ENCODE measurements at regions not wholly inside any gene's neighbourhood (a gene's known extent, or its start where the extent isn't known, plus 50 kb on each side); places are given as distances from the start of the nearest gene placed in this dataset.

DNA sequence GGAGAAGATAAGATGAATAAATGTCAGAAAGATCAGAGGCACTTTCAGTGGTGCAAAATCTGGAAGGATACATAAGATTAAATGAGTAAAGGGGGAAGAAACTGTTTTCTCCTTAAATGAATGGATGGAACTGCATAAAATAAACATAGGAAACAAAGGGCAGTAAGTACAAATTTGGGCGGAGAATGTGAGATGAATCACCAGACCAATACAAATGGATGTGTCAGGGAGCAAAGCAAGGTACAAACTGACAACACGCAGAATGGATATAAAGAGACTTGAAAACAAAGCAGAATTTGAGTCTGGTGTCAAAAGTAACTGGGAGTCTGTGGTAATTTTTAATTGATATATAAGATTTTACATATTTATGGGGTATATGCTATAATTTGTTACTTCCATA, 175.3 kb upstream of the PCDH18 start:
- TF ChIP-seq, protein P1, sequence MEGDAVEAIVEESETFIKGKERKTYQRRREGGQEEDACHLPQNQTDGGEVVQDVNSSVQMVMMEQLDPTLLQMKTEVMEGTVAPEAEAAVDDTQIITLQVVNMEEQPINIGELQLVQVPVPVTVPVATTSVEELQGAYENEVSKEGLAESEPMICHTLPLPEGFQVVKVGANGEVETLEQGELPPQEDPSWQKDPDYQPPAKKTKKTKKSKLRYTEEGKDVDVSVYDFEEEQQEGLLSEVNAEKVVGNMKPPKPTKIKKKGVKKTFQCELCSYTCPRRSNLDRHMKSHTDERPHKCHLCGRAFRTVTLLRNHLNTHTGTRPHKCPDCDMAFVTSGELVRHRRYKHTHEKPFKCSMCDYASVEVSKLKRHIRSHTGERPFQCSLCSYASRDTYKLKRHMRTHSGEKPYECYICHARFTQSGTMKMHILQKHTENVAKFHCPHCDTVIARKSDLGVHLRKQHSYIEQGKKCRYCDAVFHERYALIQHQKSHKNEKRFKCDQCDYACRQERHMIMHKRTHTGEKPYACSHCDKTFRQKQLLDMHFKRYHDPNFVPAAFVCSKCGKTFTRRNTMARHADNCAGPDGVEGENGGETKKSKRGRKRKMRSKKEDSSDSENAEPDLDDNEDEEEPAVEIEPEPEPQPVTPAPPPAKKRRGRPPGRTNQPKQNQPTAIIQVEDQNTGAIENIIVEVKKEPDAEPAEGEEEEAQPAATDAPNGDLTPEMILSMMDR (conservative IDR thresholded peaks at IDR 0.05): no peak
- no peak for TF ChIP-seq ZFX (IDR thresholded peaks at IDR 0.05)
